ENCODE measurements at regions not wholly inside any gene's neighbourhood (a gene's known extent, or its start where the extent isn't known, plus 50 kb on each side); places are given as distances from the start of the nearest gene placed in this dataset.

DNA sequence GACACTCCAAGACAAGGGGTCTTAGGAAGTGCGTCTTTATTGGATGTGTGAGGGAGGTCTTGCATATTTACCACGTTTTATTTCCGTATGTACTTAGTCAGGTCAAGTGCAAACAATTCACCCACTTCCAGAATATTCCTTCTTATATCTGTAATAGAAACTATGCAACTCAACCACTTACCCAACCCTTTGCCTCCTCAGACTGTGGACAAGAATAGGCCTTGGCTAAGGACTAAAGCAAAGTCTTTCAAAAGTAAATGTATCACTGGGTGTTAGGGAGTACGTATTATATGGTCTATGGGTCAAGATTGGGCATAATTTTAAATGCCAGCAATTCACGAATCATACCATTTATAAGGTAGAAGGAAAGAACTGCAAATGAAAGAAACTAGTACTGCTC lies 484.8 kb downstream of the MBD2 start:
- no peak for DNase-seq (ENCODE audit: low spot score)
- Histone ChIP-seq H3K4me3 (no peak overlapping the region), H3K36me3 (no peaks in the 10 kb centered on the region), H3K27me3 (replicated peaks; ENCODE audit: insufficient read depth) (no peaks in the 10 kb centered on the region), H3K4me1 (replicated peaks) (no peaks in the 10 kb centered on the region), H3K27ac (no peak overlapping the region), H3K9me3 (no peaks in the 10 kb centered on the region)
- intact Hi-C loops (cut with DNase I): no loop called here
- 62% methylated on average over 5 of the region's 5 CpGs for WGBS
- no peak for TF ChIP-seq POLR2A (IDR thresholded peaks at IDR 0.05)
- TF ChIP-seq, protein P1, sequence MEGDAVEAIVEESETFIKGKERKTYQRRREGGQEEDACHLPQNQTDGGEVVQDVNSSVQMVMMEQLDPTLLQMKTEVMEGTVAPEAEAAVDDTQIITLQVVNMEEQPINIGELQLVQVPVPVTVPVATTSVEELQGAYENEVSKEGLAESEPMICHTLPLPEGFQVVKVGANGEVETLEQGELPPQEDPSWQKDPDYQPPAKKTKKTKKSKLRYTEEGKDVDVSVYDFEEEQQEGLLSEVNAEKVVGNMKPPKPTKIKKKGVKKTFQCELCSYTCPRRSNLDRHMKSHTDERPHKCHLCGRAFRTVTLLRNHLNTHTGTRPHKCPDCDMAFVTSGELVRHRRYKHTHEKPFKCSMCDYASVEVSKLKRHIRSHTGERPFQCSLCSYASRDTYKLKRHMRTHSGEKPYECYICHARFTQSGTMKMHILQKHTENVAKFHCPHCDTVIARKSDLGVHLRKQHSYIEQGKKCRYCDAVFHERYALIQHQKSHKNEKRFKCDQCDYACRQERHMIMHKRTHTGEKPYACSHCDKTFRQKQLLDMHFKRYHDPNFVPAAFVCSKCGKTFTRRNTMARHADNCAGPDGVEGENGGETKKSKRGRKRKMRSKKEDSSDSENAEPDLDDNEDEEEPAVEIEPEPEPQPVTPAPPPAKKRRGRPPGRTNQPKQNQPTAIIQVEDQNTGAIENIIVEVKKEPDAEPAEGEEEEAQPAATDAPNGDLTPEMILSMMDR (IDR thresholded peaks at IDR 0.05): no peak
- TF ChIP-seq POLR2AphosphoS5 (IDR thresholded peaks at IDR 0.05): no peak

DNA sequence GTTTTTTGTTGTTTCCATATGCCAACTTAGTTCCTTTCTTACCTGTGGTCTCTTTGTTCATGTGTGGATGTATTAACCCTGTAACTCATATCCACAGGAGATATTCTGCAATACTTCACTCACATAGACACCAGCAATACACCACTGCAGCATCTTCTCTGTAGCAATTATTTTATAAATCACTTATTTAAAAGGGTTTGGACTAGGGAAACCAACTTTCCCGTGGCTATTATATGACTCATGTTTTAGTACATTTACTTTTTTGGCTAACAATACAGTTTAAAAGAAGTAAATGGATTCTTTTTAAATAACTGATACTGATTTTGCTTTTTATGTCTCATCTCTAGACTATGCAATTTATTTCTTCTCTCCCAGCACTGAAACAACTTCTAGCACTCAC lies 488.9 kb downstream of the MBD2 start:
- H3K9me3 ChIP-seq: no peaks in the 10 kb centered on the region
- no peaks in the 10 kb centered on the region for H3K36me3 ChIP-seq
- no peak overlapping the region for H3K27ac ChIP-seq
- 72% methylated on average over 1 of the region's 1 CpG for WGBS
- TF ChIP-seq, protein P1 (IDR thresholded peaks at IDR 0.05): no peak
- no peak for TF ChIP-seq POLR2A (IDR thresholded peaks at IDR 0.05)
- TF ChIP-seq POLR2AphosphoS5 (IDR thresholded peaks at IDR 0.05): no peak
- no peaks in the 10 kb centered on the region for H3K27me3 ChIP-seq (replicated peaks; ENCODE audit: insufficient read depth)
- intact Hi-C loops (cut with DNase I): no loop called here
- H3K4me3 ChIP-seq: no peak overlapping the region
- no peaks in the 10 kb centered on the region for H3K4me1 ChIP-seq (replicated peaks)
- DNase-seq (ENCODE audit: low spot score): no peak

DNA sequence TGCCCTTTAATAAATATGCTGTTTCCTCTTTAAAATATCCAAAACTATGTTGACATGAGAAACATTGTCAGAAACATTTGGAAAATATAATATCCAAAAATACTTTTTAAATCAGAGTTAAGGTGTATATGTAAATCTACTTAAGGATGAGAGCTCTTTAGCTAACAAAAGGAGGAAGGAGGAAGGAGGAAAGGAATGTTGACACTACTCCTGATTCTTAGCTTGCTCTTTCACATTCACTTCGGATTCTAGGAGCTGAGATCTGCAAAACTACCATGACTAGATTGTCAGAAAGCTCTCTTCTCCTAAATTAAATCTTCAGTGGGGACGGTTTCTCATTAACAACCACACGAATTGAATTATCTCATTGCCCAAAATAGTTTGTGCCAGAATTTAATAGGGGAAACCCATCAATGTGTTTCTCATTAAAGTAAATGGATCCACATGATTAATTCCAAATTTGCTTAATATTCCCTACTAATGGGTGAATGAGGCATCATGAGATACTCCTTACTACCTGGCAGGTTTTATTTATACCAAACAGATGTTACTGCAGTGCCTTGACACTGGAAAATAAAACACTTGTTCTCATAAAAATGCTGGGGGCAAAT lies 509.1 kb downstream of the MBD2 start:
- TF ChIP-seq POLR2A (IDR thresholded peaks at IDR 0.05): no peak
- TF ChIP-seq, protein P1 (IDR thresholded peaks at IDR 0.05): no peak
- no peak for TF ChIP-seq POLR2AphosphoS5 (IDR thresholded peaks at IDR 0.05)
- Histone ChIP-seq H3K36me3 (no peaks in the 10 kb centered on the region), H3K4me1 (replicated peaks) (no peaks in the 10 kb centered on the region), H3K4me3 (no peak overlapping the region), H3K27ac (no peak overlapping the region), H3K27me3 (replicated peaks; ENCODE audit: insufficient read depth) (no peaks in the 10 kb centered on the region), H3K9me3 (no peaks in the 10 kb centered on the region)
- intact Hi-C loops (cut with DNase I): no loop called here
- 25% methylated on average over 3 of the region's 3 CpGs for WGBS
- DNase-seq (ENCODE audit: low spot score): no peak

DNA sequence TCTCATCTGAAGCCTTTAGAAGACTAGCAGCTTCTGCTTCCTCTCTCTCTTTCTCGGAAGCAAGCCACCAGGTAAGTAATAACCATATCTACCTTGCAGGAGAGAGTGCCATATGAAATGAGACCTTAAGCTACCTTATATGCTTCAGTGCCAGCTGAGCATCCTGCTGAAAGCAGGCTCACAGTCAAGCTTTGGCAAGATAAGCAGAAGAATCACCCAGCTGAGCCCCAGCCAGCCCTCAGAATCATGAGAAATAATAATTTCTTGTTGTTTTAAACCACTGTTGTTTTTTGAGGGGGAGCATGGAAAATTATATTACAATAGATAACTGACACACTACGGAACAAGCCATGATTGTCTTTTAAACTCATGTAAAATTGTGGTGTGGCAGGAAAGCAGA lies 514.4 kb downstream of the MBD2 start:
- Histone ChIP-seq H3K4me3 (no peak overlapping the region), H3K27me3 (replicated peaks; ENCODE audit: insufficient read depth) (no peaks in the 10 kb centered on the region), H3K9me3 (no peaks in the 10 kb centered on the region), H3K27ac (no peak overlapping the region), H3K4me1 (replicated peaks) (no peaks in the 10 kb centered on the region), H3K36me3 (no peaks in the 10 kb centered on the region)
- TF ChIP-seq POLR2AphosphoS5 (IDR thresholded peaks at IDR 0.05): no peak
- TF ChIP-seq POLR2A (IDR thresholded peaks at IDR 0.05): no peak
- TF ChIP-seq, protein P1 (IDR thresholded peaks at IDR 0.05): no peak
- intact Hi-C loops (cut with DNase I): no loop called here
- WGBS: 61% methylated on average over 2 of the region's 2 CpGs
- DNase-seq (ENCODE audit: low spot score): no peak

DNA sequence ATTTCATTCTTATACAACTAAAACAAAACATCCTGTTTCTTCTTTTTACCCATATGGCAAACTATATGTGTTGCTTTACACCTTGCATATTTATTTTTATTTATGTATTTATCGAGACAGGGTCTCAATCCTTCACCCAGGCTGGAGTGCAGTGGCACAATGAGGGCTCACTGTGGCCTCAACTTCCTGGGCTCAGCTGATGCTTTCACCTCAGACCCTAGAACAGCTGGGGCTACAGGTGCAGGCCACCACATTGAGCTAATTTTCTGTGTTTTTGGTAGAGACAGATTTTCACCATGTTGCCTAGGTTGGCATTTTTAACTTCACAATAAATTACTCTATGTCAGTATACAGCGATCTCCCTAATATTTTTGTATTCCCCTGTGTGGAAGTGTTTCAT lies 522.0 kb downstream of the MBD2 start:
- 91% methylated on average over 2 of the region's 2 CpGs for WGBS
- no peak overlapping the region for H3K4me3 ChIP-seq
- no peak for TF ChIP-seq POLR2AphosphoS5 (IDR thresholded peaks at IDR 0.05)
- no peak for TF ChIP-seq POLR2A (IDR thresholded peaks at IDR 0.05)
- TF ChIP-seq, protein P1 (IDR thresholded peaks at IDR 0.05): no peak
- intact Hi-C loops (cut with DNase I): loop anchor here (10.0 kb wide), 1 partner anchor 422 kb away; no protein-coding TSS in a partner anchor
- H3K9me3 ChIP-seq: no peaks in the 10 kb centered on the region
- DNase-seq (ENCODE audit: low spot score): no peak
- H3K36me3 ChIP-seq: no peaks in the 10 kb centered on the region
- no peaks in the 10 kb centered on the region for H3K4me1 ChIP-seq (replicated peaks)
- H3K27me3 ChIP-seq (replicated peaks; ENCODE audit: insufficient read depth): no peaks in the 10 kb centered on the region
- no peak overlapping the region for H3K27ac ChIP-seq

Measured in prostate gland (tissue), 2 donors.